ENCODE measurements at regions not wholly inside any gene's neighbourhood (a gene's known extent, or its start where the extent isn't known, plus 50 kb on each side); places are given as distances from the start of the nearest gene placed in this dataset.

DNA sequence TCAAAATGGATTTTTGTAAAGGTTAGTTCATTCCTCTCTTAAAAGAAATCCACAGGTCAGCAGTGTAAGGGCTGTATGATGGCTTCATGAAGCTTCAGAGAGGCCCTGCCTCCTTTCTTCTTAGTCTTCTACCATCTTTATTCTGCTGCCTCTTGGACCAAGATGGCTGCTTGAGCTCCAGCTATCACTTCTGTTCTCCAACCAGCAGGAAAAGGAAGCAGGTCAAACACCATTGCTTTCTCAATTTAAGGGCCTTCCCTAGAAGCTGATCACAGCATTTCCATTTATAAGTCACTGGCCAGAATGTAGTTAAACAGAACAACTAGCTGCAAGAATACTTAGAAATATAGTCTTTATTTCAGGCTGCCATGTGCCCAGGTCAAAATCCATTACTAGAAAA, 336.8 kb upstream of the KLF3 start:
- TF ChIP-seq, protein P1, sequence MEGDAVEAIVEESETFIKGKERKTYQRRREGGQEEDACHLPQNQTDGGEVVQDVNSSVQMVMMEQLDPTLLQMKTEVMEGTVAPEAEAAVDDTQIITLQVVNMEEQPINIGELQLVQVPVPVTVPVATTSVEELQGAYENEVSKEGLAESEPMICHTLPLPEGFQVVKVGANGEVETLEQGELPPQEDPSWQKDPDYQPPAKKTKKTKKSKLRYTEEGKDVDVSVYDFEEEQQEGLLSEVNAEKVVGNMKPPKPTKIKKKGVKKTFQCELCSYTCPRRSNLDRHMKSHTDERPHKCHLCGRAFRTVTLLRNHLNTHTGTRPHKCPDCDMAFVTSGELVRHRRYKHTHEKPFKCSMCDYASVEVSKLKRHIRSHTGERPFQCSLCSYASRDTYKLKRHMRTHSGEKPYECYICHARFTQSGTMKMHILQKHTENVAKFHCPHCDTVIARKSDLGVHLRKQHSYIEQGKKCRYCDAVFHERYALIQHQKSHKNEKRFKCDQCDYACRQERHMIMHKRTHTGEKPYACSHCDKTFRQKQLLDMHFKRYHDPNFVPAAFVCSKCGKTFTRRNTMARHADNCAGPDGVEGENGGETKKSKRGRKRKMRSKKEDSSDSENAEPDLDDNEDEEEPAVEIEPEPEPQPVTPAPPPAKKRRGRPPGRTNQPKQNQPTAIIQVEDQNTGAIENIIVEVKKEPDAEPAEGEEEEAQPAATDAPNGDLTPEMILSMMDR (IDR thresholded peaks at IDR 0.05): no peak
- TF ChIP-seq POLR2A (IDR thresholded peaks at IDR 0.05): no peak
